Activated T-helper 1 cell treated with Interleukin-2 at 50 U/mL for 16 hours (primary cell): ENCODE measurements at regions not wholly inside any gene's neighbourhood (a gene's known extent, or its start where the extent isn't known, plus 50 kb on each side); places are given as distances from the start of the nearest gene placed in this dataset.
"Not testable (repeated sequence)": the region's sequence is repeated elsewhere in the genome, so short reads cannot be mapped to it uniquely, and the experiment has no call there.

Source experiments
- DNase-seq: peaks from one replicate; pipeline ENCODE4 v3.0.0-alpha.2; 2020; ENCODE audit warnings: low read depth

- DNase-seq, result no peak
Measured at GRCh38 chr2:58620093-58620492, 379.0 kb upstream of the FANCL start.

DNA sequence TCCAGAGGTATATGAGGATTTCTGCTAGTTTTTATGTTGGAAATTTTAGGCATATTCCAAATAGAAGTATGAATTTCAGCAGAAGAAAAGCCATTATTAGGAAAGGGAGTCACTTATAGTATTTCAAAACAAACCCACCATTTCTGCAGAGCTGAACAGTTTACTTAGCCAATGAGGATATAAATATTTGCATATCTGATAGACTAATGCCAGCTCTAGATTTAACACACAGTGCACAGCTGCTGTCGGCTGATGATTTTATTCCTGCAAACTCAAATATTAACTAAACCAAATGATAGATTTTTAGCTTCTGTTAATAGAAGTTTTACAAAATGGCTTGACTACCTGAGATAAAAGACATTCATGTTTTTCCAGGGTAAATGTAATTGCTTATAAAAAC, 375.8 kb upstream of the FANCL start:
- DNase-seq, result no peak

DNA sequence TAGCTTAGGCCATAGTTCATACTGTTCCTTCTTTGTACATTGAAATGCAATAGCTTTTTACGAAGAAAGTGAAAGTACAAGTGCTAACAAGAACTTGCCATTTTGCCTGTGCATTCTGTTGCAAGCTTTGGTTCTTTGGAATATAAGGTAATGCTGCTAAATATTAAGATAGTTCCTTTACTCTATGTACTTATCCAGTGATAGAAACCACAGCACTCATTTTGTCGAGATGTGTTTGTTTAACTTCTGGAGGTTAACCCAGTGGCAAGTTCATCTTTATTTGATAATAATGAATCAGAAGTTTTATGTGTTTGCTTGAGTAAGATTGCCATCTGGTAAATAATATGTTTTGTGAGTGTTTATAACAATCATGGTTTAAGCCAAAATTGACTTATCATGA, 373.1 kb upstream of the FANCL start:
- DNase-seq, result no peak

DNA sequence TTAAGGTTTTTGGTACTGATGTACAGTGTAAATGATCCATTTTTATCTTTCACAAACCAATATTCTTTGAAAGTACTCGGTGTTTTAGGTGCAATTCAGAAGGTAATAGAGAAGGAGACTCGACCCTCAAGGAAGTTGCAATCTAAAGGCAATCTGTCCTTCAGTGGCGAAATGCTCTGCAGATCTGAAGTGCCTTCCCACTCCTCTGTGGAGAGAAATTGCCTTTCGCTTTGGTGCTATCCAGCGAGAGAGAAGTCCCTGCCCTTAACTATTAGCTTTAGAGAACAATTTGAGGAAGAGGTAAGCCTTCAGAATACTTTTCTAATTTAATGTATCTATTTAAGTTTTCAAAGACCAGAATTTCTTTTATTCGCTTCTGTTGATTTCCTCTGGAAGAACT, 371.8 kb upstream of the FANCL start:
- DNase-seq, result no peak

DNA sequence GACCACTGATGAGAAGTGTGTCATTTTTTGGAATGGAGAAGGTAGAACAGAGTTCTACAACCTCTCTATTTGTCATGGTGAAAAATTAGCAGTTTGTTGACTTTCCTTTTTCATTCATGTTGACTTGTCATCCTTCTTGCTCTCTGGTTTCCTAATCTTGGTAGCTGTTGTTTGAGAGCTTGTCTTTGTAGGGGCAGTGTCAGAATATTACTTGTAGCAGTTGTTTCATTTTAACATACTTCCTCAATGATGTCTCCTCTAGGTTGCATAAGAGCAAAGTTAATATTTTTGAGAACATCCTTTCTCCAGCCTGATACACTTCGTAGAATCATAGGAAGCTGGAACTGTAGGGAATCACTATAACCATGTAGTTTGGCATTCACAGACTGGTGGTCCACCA, 368.2 kb upstream of the FANCL start:
- no peak for DNase-seq

DNA sequence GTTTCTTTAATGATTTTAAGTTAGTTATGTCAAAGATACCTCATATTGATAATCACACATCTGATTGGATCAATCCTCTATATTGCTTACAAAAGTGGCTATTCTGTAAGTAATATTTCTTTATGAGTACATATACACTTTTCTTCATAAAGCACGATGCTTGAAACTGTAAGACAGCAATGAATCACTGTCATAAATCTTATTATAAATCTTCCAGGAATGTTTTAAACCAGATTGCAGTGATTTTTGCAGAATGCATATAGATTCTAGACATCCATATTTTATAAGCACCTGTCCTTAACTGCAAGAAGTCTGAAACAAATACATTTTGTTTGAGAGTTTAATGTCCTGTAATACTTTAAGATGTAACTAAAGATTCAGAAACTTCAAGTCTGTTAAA, 367.0 kb upstream of the FANCL start:
- no peak for DNase-seq

GRCh38 chr2:58607448-58607847, 366.3 kb upstream of the FANCL start:
- no peak for DNase-seq

- DNase-seq, result no peak
Measured at GRCh38 chr2:58606799-58607198, 365.7 kb upstream of the FANCL start.

- DNase-seq, result no peak
Measured at GRCh38 chr2:58604096-58604495, 363.0 kb upstream of the FANCL start.

DNA sequence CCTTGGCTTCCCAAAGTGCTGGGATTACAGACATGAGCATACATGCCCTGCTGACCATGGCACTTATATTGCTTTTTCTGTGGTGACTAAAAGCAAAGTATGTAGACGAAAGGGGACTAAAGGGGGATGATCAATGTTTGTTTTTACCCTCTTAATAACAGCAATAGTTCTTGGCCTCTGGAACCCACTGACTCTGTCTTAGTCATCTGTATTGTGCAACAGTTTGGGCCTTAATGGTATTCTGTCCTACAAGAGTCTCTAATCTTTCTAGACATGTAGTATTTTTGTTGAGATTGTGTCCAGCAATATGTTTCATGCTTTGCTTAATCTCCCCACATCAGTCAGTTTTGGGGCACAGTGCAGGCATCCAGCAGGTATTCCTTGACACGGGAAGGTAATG, 359.9 kb upstream of the FANCL start:
- no peak for DNase-seq

DNA sequence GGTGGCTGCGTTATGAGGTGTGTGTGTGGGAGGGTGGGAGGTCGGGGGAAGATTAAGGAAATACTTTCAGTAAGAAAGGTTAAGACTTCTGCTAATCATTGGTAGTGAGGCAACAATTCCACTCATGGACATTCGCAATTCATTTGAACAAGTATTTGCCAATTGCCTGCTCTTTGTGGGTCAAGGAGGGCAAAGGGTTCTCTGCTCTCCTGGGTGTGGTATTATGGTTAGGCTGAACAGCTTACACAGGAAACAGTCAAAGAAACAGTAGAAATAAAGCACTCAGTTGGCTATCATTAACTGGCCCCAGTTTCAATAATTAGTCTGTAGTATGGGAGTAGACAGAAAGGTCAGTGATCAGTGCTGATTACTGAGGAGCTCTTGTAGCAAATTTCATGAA, 357.0 kb upstream of the FANCL start:
- DNase-seq, result no peak

- no peak for DNase-seq
Measured at GRCh38 chr2:58595714-58596113, 354.6 kb upstream of the FANCL start.

- no peak for DNase-seq
Measured at GRCh38 chr2:58594762-58595161, 353.6 kb upstream of the FANCL start.

DNA sequence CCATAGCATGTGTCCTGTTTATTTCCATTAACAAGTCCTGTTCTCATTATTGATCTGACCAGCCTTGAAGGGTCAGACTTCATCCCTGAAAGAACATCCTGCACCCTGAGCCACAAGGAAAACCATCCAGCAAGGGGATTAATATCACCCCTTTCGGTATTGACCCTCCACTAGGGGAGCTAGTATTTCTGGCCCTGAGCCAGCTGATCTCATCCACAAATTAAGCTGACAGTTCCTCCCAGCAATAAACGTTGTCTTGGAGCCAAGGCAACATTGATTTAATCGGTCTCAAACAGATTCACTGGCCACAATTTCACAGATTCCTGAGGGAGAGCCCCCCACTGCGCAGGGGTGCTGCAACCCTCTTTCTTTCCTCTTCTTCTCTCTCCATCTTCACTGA, 353.1 kb upstream of the FANCL start:
- DNase-seq, result no peak

DNA sequence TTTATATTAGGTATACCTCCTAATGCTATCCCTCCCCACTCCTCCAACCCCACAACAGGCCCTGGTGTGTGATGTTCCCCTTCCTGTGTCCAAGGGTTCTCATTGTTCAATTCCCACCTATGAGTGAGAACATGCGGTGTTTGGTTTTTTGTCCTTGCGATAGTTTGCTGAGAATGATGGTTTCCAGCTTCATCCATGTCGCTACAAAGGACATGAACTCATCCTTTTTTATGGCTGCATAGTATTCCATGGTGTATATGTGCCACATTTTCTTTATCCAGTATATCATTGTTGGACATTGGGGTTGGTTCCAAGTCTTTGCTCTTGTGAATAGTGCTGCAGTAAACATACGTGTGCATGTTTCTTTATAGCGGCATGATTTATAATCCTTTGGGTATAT, 345.1 kb upstream of the FANCL start:
- not testable (repeated sequence) for DNase-seq

- DNase-seq, result no peak
Measured at GRCh38 chr2:58585233-58585632, 344.1 kb upstream of the FANCL start.

DNA sequence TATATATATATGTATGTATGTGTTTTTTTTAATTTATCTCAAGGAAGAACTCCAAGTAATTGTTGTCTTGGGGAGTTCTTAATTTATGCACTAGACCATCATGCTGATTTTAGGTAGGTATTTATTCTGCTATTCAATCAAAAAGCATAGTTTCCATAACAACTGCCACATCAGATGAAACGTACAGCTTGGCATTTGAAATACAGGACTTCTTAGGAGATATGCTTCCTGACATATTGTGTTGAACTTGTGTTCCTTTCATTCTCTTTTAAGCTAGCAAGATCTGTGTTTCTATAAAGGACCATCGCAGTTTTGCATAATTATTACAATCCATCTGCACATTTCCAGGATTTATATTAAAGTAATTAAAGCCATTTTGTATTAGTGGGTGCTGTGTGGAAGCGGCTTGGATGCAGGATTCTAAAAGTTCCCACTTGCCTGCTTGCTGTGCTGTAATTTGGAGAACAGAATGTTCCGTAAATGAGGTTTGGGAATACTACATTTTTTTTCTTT, 343.5 kb upstream of the FANCL start:
- no peak for DNase-seq

DNA sequence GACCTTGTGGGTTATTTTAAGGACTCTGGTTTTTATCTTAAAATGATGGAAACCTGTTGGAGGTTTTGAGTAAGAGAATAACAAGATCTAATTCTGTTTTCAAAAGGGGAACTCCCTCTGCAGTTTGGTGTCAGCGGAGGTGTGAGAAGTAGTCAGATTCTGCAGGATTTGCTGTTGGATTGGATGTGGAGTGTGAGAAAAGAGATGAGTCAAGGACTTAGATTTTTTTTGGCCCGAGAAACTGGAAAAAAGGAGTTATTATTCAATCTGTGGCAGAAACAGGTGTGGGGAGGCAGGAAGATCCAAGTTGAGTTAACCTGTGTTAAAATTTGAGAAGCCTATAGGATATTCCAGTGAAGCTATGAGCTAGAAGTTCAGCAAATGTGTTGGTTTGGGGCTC, 337.2 kb upstream of the FANCL start:
- no peak for DNase-seq

GRCh38 chr2:58574873-58575272, 333.7 kb upstream of the FANCL start:
- no peak for DNase-seq

DNA sequence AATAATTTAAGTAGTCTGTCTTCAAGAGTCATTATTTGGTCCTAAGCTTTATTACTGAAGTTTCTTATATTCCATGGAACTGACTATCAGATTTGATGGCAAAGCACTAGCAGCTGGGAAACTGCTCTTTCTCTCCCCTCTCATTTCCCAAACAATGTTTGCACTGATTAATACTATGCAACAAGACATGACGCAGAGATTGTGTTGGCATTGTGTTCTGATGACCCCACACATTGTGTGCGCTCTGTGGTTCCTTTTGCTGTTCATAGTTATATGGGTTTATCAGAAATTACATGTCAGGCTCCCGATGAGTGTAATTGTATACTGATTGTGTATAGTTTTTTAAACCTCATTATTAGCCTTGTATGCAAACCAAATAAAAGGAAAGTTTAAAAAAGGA, 331.6 kb upstream of the FANCL start:
- no peak for DNase-seq

DNA sequence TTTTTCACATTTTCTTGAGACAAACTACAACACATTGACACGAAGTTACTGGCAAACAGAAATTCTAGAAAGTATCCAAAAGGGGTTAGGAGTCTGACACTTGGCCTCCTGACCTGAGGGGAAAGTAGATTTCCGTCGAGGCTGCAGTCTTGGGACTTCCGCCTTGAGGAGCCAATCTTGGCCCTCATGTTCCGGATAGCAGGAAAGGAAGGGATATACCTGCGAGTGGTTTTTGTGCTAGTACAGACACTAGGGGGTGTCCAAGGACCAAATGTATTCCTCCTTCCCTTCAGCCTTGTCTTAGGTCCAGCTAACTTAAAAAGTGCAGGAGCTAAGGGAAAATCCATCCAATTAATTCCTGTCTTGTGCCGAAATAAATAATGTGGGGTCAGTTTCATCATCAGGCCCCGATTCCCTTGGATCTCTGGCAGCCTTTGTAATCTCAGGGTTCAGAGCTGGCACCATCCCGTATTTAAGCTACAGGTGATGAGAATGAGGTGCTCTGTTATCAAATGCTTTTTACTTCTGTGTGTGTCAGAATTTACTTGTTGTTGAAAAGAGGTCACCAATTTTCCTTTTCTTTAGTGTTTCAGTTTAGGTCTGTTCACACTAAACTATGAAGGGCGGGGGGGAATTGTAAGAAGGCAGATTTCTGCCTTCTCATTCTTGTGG, 330.2 kb upstream of the FANCL start:
- DNase-seq, result no peak

GRCh38 chr2:58569475-58570185, 328.5 kb upstream of the FANCL start:
- no peak for DNase-seq

DNA sequence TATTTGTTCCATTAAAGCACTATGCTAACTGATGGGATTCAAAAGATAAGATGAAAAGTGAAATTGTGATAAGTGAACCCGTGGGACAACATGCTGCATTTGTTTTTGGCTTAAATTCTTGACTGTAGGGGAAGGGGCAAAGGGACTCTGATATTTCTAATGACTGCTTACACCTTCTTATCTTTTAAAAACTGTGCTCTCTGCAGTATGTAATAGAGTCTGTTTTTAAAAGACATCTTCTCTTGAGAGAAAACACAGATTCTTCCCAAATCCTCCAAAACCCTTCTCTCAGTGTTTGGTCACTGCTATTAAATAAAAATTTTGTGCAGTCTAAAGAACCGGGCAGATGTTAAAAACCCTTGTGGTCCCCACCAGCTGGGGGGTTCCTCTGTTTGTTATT, 327.8 kb upstream of the FANCL start:
- no peak for DNase-seq

DNA sequence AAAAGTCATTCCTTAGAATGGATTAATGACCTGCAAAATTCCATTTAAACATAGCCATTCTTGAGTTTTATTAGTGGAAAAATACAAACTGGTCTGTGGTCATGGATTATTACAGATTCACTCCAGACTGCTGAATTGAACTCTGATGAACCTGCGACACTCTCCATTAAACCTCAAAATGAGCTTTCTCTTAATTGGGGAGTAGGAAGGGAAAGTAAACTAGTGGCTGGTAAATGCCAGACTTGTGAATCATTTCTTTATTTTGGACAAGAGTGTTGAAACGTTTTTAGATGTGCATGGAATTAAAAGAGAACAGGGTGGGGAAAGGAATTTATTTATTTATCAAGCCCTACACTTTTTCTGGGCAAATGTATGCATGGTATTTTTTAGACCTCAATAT, 321.2 kb upstream of the FANCL start:
- no peak for DNase-seq
